ENCODE measurements at regions not wholly inside any gene's neighbourhood (a gene's known extent, or its start where the extent isn't known, plus 50 kb on each side); places are given as distances from the start of the nearest gene placed in this dataset.
"Not testable (repeated sequence)": the region's sequence is repeated elsewhere in the genome, so short reads cannot be mapped to it uniquely, and the experiment has no call there.

- DNase-seq = no peak
Measured at GRCh38 chr13:104968876-104969275, 1566.6 kb downstream of the EFNB2 start.

GRCh38 chr13:104967836-104968630 lies 1567.4 kb downstream of the EFNB2 start:
- DNase-seq = no peak

- no peak for DNase-seq
Measured at GRCh38 chr13:104967376-104967775, 1568.1 kb downstream of the EFNB2 start.

GRCh38 chr13:104962411-104962810 lies 1573.1 kb downstream of the EFNB2 start:
- DNase-seq = no peak

GRCh38 chr13:104961246-104961645 lies 1574.2 kb downstream of the EFNB2 start:
- no peak for DNase-seq

GRCh38 chr13:104954210-104954609 lies 1581.3 kb downstream of the EFNB2 start:
- no peak for DNase-seq

GRCh38 chr13:104953588-104953987 lies 1581.9 kb downstream of the EFNB2 start:
- DNase-seq = no peak

- DNase-seq = no peak
Measured at GRCh38 chr13:104949840-104950740, 1585.4 kb downstream of the EFNB2 start.

- no peak for DNase-seq
Measured at GRCh38 chr13:104944176-104944575, 1591.3 kb downstream of the EFNB2 start.

GRCh38 chr13:104943331-104943730 lies 1592.1 kb downstream of the EFNB2 start:
- DNase-seq = no peak

- no peak for DNase-seq
Measured at GRCh38 chr13:104937881-104938280, 1597.6 kb downstream of the EFNB2 start.

- DNase-seq = no peak
Measured at GRCh38 chr13:104936304-104936703, 1599.2 kb downstream of the EFNB2 start.

- DNase-seq = not testable (repeated sequence)
Measured at GRCh38 chr13:104920513-104920912, 1614.9 kb downstream of the EFNB2 start.

- no peak for DNase-seq
Measured at GRCh38 chr13:104920091-104920490, 1615.4 kb downstream of the EFNB2 start.

GRCh38 chr13:104900191-104900817 lies 1635.2 kb downstream of the EFNB2 start:
- DNase-seq = no peak

- no peak for DNase-seq
Measured at GRCh38 chr13:104898484-104898883, 1637.0 kb downstream of the EFNB2 start.

GRCh38 chr13:104895521-104895920 lies 1639.9 kb downstream of the EFNB2 start:
- DNase-seq = no peak

- no peak for DNase-seq
Measured at GRCh38 chr13:104875038-104875754, 1660.3 kb downstream of the EFNB2 start.

- DNase-seq = no peak
Measured at GRCh38 chr13:104872153-104872552, 1663.3 kb downstream of the EFNB2 start.

- DNase-seq = no peak
Measured at GRCh38 chr13:104871456-104871855, 1664.0 kb downstream of the EFNB2 start.

GRCh38 chr13:104869501-104869900 lies 1666.0 kb downstream of the EFNB2 start:
- no peak for DNase-seq

- DNase-seq = no peak
Measured at GRCh38 chr13:104868806-104869205, 1666.7 kb downstream of the EFNB2 start.

- DNase-seq = no peak
Measured at GRCh38 chr13:104855581-104855980, 1679.9 kb downstream of the EFNB2 start.

Data from DMS53 (cell line).